Right atrium auricular region (tissue), 2 donors: ENCODE measurements at regions not wholly inside any gene's neighbourhood (a gene's known extent, or its start where the extent isn't known, plus 50 kb on each side); places are given as distances from the start of the nearest gene placed in this dataset.
A peak's percentile ranks its signal among the peaks of the same experiment; 100 is the strongest.
"Not testable (repeated sequence)": the region's sequence is repeated elsewhere in the genome, so short reads cannot be mapped to it uniquely, and the experiment has no call there.

Experiments
- DNase-seq: peaks from one replicate; pipeline ENCODE4 v3.0.0-alpha.2; 2019; ENCODE audit warnings: low spot score
- H3K27ac ChIP-seq, 2 donors: fragments of 200-600 bp; sonication (generic); 1 replicate in 1 of 2; 2 replicates in 1 of 2; pipeline ENCODE4 v1.5.1; 2016 to 2019
- H3K27me3 ChIP-seq, 2 donors: fragments of 200-600 bp; sonication (generic); one replicate each; pipeline versions ENCODE4 v1.5.1 to v1.6.0; 2017 to 2019
- H3K36me3 ChIP-seq: fragments of 200-600 bp; sonication (generic); one replicate; pipeline ENCODE4 v1.5.1; 2016
- H3K4me1 ChIP-seq, 2 donors: fragments of 200-600 bp; sonication (generic); one replicate each; pipeline versions ENCODE4 v1.5.1 to v1.6.0; 2017 to 2019
- H3K4me3 ChIP-seq, 2 donors: fragments of 200-600 bp; sonication (generic); 1 replicate in 1 of 2; 2 replicates in 1 of 2; pipeline ENCODE4 v1.5.1; 2017 to 2019; ENCODE audit warnings: mild to moderate bottlenecking in 1 of 2, moderate library complexity in 1 of 2
- H3K9me3 ChIP-seq, 2 donors: fragments of 200-600 bp; sonication (generic); one replicate each; pipeline ENCODE4 v1.5.1; 2019
- CTCF ChIP-seq, 2 donors: fragments of 200-600 bp; sonication (generic); IDR thresholded peaks; one replicate each; pipeline ENCODE4 v1.5.1; 2019; ENCODE audit warnings: antibody characterized with exemption in 2 of 2

DNA sequence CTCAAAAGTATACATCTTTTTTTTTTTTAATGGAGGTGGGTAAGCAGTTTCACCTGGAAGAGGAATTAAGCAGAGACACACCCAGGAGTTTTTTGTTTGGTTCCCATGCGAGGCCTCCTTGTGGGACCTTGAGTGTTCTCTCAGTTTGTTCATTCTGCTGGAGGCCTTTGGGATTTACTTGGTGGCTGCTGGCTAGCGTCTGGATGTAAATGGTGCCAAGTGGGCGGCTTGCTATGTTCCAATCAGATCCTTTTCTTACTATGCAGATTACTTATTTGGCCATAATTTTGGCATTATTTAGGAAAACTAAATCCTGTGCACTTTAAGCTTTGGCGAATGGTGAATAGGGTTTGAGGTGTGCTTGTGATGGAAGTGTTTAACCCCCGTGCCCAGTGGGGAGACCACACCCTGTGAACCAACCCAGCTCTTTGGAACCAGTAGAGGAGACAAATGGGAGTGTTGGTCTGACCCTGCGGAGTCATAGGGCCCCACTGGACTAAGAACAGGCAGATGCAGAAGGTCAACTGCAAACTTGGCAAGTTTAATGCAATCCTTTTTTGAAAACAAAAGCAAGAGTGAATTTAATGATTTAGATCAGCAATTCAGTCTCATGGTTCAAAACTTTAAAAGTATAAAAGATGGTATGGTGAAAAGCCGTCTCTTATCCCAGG lies 79.4 kb downstream of the EBLN2 start:
- H3K27ac ChIP-seq: peak overlapping the region in 1 of 2 donors; percentile 6
- peaks cover 0 to 26% of the 10 kb centered on the region in 2 donors for H3K4me1 ChIP-seq
- H3K27me3 ChIP-seq: no peaks in the 10 kb centered on the region
- no peak for TF ChIP-seq CTCF (IDR thresholded peaks at IDR 0.05)
- peak; percentile 58 for DNase-seq
- no peak overlapping the region for H3K4me3 ChIP-seq
- H3K36me3 ChIP-seq: no peaks in the 10 kb centered on the region
- no peaks in the 10 kb centered on the region for H3K9me3 ChIP-seq

- TF ChIP-seq CTCF (IDR thresholded peaks at IDR 0.05): no peak
- DNase-seq: peak; percentile 59
- Histone ChIP-seq H3K9me3 (no peaks in the 10 kb centered on the region), H3K4me1 (peaks cover 0 to 26% of the 10 kb centered on the region in 2 donors), H3K27ac (no peak overlapping the region), H3K36me3 (no peaks in the 10 kb centered on the region), H3K27me3 (no peaks in the 10 kb centered on the region), H3K4me3 (no peak overlapping the region)
Measured at GRCh38 chr3:73141525-73141924, 80.1 kb downstream of the EBLN2 start.

- no peaks in the 10 kb centered on the region for H3K27me3 ChIP-seq
- H3K9me3 ChIP-seq: no peaks in the 10 kb centered on the region
- peak; percentile 52 for DNase-seq
- TF ChIP-seq CTCF (IDR thresholded peaks at IDR 0.05): no peak
- H3K4me1 ChIP-seq: peaks cover 0 to 37% of the 10 kb centered on the region in 2 donors
- H3K36me3 ChIP-seq: no peaks in the 10 kb centered on the region
- H3K27ac ChIP-seq: peak overlapping the region; percentile 68
- H3K4me3 ChIP-seq: no peak overlapping the region
Measured at GRCh38 chr3:73143401-73143800, 81.9 kb downstream of the EBLN2 start.

GRCh38 chr3:73143821-73144237 lies 82.4 kb downstream of the EBLN2 start:
- TF ChIP-seq CTCF (IDR thresholded peaks at IDR 0.05): no peak
- H3K4me3 ChIP-seq: no peak overlapping the region
- H3K27me3 ChIP-seq: no peaks in the 10 kb centered on the region
- H3K27ac ChIP-seq: peak overlapping the region; percentile 68
- no peaks in the 10 kb centered on the region for H3K9me3 ChIP-seq
- DNase-seq: peak; percentile 62
- peaks cover 0 to 39% of the 10 kb centered on the region in 2 donors for H3K4me1 ChIP-seq
- no peaks in the 10 kb centered on the region for H3K36me3 ChIP-seq

GRCh38 chr3:73144276-73144675 lies 82.8 kb downstream of the EBLN2 start:
- H3K27me3 ChIP-seq: no peaks in the 10 kb centered on the region
- no peaks in the 10 kb centered on the region for H3K9me3 ChIP-seq
- no peak overlapping the region for H3K4me3 ChIP-seq
- no peak for TF ChIP-seq CTCF (IDR thresholded peaks at IDR 0.05)
- peak; percentile 65 for DNase-seq
- H3K4me1 ChIP-seq: peaks cover 0 to 39% of the 10 kb centered on the region in 2 donors
- H3K27ac ChIP-seq: peak overlapping the region; percentile 68
- H3K36me3 ChIP-seq: no peaks in the 10 kb centered on the region

DNA sequence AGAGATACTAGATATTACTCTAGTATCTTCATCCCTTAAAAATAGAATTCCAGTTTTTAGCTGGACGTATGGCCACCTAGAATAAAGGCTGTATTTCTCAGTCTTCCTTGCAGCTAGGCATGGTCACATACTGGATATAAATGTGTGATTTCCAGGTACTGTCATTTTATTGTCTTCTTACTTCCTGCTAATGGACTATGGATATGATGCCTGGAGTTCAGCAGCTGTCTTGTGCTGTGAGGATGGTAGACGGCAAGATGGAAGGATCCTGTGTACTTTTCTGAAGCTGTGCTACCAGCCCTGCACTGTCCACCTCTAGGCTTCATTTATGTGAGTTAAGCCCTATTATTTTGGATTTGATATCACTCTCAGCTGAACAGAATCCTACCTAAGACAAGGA lies 83.4 kb downstream of the EBLN2 start:
- Histone ChIP-seq H3K27me3 (no peaks in the 10 kb centered on the region), H3K4me1 (peaks cover 0 to 39% of the 10 kb centered on the region in 2 donors), H3K27ac (peak overlapping the region; percentile 57 to 68), H3K9me3 (no peaks in the 10 kb centered on the region), H3K36me3 (no peaks in the 10 kb centered on the region), H3K4me3 (no peak overlapping the region)
- TF ChIP-seq CTCF (IDR thresholded peaks at IDR 0.05): no peak
- no peak for DNase-seq

- DNase-seq: peak; percentile 54
- not testable (repeated sequence) for H3K27me3 ChIP-seq
Measured at GRCh38 chr3:73147479-73147878, 86.0 kb downstream of the EBLN2 start.

More at GRCh38 chr3:73147479-73147878, 86.0 kb downstream of the EBLN2 start:
- H3K4me1 ChIP-seq: peaks cover 0 to 27% of the 10 kb centered on the region in 2 donors
- H3K4me3 ChIP-seq, H3K9me3 ChIP-seq, H3K36me3 ChIP-seq: not testable (repeated sequence)
- peak overlapping the region in 1 of 2 donors; percentile 64 for H3K27ac ChIP-seq
